IMR-90 (cell line): ENCODE measurements at regions not wholly inside any gene's neighbourhood (a gene's known extent, or its start where the extent isn't known, plus 50 kb on each side); places are given as distances from the start of the nearest gene placed in this dataset.

Source experiments
- ATAC-seq: fragments of 200-7000 bp; cut with Tn5 transposase; 2 replicates; pipeline ENCODE4 v1.9.1; 2020; ENCODE audit warnings: low read depth, mild to moderate bottlenecking, moderate library complexity
- BruUV-seq: library from RNA; stranded (reverse); fragments of 400-500 nt; replicated peaks from 2 replicates; lab custom pipeline; 2021; lab: Mats Ljungman, UMichigan
- CTCF ChIA-PET: fragments of 300-600 bp; formaldehyde crosslinking; extraction: SDS; loops from one replicate; lab custom pipeline; 2021; ENCODE audit warnings: antibody characterized with exemption; lab: Yijun Ruan, JAX
- POLR2A ChIA-PET: fragments of 300-600 bp; sonication (Branson Sonifier 250); formaldehyde crosslinking; loops from one replicate; lab custom pipeline; 2022; ENCODE audit warnings: antibody characterized with exemption; ENCODE audit not compliant: unreplicated experiment; lab: Charles Lee
- DNase-seq: peaks from one replicate; pipeline ENCODE4 v3.0.0; 2013
- H2AFZ ChIP-seq: replicated peaks from 2 replicates; pipeline ENCODE3; 2013; ENCODE audit warnings: low read length, mild to moderate bottlenecking; ENCODE audit not compliant: poor library complexity
- H2AK5ac ChIP-seq: 2 replicates; pipeline ENCODE4 v1.6.1; 2013; ENCODE audit warnings: low read depth, low read length, inconsistent platforms
- H2AK9ac ChIP-seq: replicated peaks from 2 replicates; pipeline ENCODE3; 2013; ENCODE audit warnings: mild to moderate bottlenecking, low read depth, low read length, moderate library complexity; ENCODE audit not compliant: poor library complexity
- H2BK120ac ChIP-seq: 2 replicates; pipeline ENCODE4 v1.6.1; 2013; ENCODE audit warnings: low read depth, low read length, inconsistent platforms
- H2BK15ac ChIP-seq: 3 replicates; pipeline ENCODE4 v1.6.1; 2013; ENCODE audit warnings: low read depth, low read length, inconsistent platforms
- H2BK20ac ChIP-seq: 2 replicates; pipeline ENCODE4 v1.6.1; 2013; ENCODE audit warnings: low read depth, mild to moderate bottlenecking, inconsistent platforms, low read length, moderate library complexity
- H2BK5ac ChIP-seq: 2 replicates; pipeline ENCODE4 v1.6.1; 2013; ENCODE audit warnings: mild to moderate bottlenecking, low read depth, low read length, inconsistent platforms; ENCODE audit not compliant: poor library complexity, severe bottlenecking
- H3K14ac ChIP-seq: replicated peaks from 2 replicates; pipeline ENCODE4 v1.6.1; 2013; ENCODE audit warnings: low read depth, low read length, inconsistent platforms
- H3K18ac ChIP-seq: 2 replicates; pipeline ENCODE4 v1.6.1; 2013; ENCODE audit warnings: low read depth, low read length, control low read depth
- H3K23ac ChIP-seq: 2 replicates; pipeline ENCODE4 v1.6.1; 2013; ENCODE audit warnings: low read depth, low read length, inconsistent platforms
- H3K27ac ChIP-seq: 2 replicates; pipeline ENCODE4 v1.5.1; 2013; ENCODE audit warnings: mild to moderate bottlenecking, control low read depth, low read length; ENCODE audit not compliant: insufficient read depth
- H3K27me3 ChIP-seq: 2 replicates; pipeline ENCODE4 v1.6.1; 2013; ENCODE audit warnings: low read length; ENCODE audit not compliant: control insufficient read depth, insufficient read depth
- H3K36me3 ChIP-seq: 2 replicates; pipeline ENCODE4 v1.6.1; 2013; ENCODE audit warnings: low read length, mixed read lengths; ENCODE audit not compliant: control insufficient read depth, insufficient read depth
- H3K4ac ChIP-seq: 2 replicates; pipeline ENCODE4 v1.6.1; 2013; ENCODE audit warnings: low read depth, low read length, inconsistent platforms
- H3K4me1 ChIP-seq: 2 replicates; pipeline ENCODE4 v1.6.1; 2013; ENCODE audit warnings: low read length, mixed read lengths; ENCODE audit not compliant: control insufficient read depth, insufficient read depth
- H3K4me2 ChIP-seq: 2 replicates; pipeline ENCODE4 v1.6.1; 2013; ENCODE audit warnings: low read depth, mild to moderate bottlenecking, control low read depth, low read length, moderate library complexity
- H3K4me3 ChIP-seq: 2 replicates; pipeline ENCODE4 v1.5.1; 2013; ENCODE audit warnings: low read depth, mild to moderate bottlenecking, control low read depth, low read length, moderate library complexity; ENCODE audit not compliant: insufficient read depth
- H3K56ac ChIP-seq: 2 replicates; pipeline ENCODE4 v1.6.1; 2013; ENCODE audit warnings: low read length, inconsistent platforms; ENCODE audit not compliant: insufficient read depth; ENCODE audit errors: extremely low read depth
- H3K79me1 ChIP-seq, 2 experiments: 2 replicates each; pipeline ENCODE4 v1.6.1; 2013; ENCODE audit warnings: low read length in 2 of 2, inconsistent platforms in 1 of 2, low read depth in 1 of 2
- H3K9ac ChIP-seq: 2 replicates; pipeline ENCODE4 v1.6.1; 2013; ENCODE audit warnings: low read depth, low read length, control low read depth
- H3K9me1 ChIP-seq: 2 replicates; pipeline ENCODE4 v1.6.1; 2013; ENCODE audit warnings: low read length, inconsistent platforms; ENCODE audit not compliant: insufficient read depth
- H3K9me3 ChIP-seq: 2 replicates; pipeline ENCODE4 v1.6.1; 2013; ENCODE audit warnings: low read length; ENCODE audit not compliant: control insufficient read depth, insufficient read depth
- H4K20me1 ChIP-seq: 2 replicates; pipeline ENCODE4 v1.6.1; 2013; ENCODE audit warnings: low read length, inconsistent platforms; ENCODE audit not compliant: insufficient read depth
- H4K5ac ChIP-seq: 2 replicates; pipeline ENCODE4 v1.6.1; 2013; ENCODE audit warnings: mild to moderate bottlenecking, low read depth, low read length, control low read depth
- H4K8ac ChIP-seq, 2 experiments: 2 replicates each; pipeline ENCODE4 v1.6.1; 2013; ENCODE audit warnings: low read depth in 2 of 2, low read length in 2 of 2, control low read depth in 1 of 2, inconsistent platforms in 1 of 2
- H4K91ac ChIP-seq: 2 replicates; pipeline ENCODE4 v1.6.1; 2013; ENCODE audit warnings: low read depth, low read length, inconsistent platforms; ENCODE audit not compliant: insufficient read depth
- CEBPB ChIP-seq: IDR thresholded peaks from 2 replicates; pipeline ENCODE4 v1.6.1; 2012; ENCODE audit warnings: low read depth, low read length, improper control_type of control experiment
- ELK1 ChIP-seq: fragments of 150-350 bp; IDR thresholded peaks from 2 replicates; pipeline ENCODE4 v1.6.1; 2016; ENCODE audit warnings: low read depth, mild to moderate bottlenecking, low read length, moderate library complexity, borderline replicate concordance
- MAFK ChIP-seq: IDR thresholded peaks from 2 replicates; pipeline ENCODE4 v1.6.1; 2012; ENCODE audit warnings: low read depth, low read length, improper control_type of control experiment
- MAZ ChIP-seq: IDR thresholded peaks from 2 replicates; pipeline ENCODE4 v1.6.1; 2012; ENCODE audit warnings: low read depth, mild to moderate bottlenecking, low read length, improper control_type of control experiment, moderate library complexity, borderline replicate concordance
- MXI1 ChIP-seq: IDR thresholded peaks from 2 replicates; pipeline ENCODE4 v1.6.1; 2012; ENCODE audit warnings: low read depth, mild to moderate bottlenecking, low read length, moderate library complexity, borderline replicate concordance
- NFE2L2 ChIP-seq: fragments of 150-350 bp; IDR thresholded peaks from 2 replicates; pipeline ENCODE4 v1.6.1; 2016; ENCODE audit warnings: low read depth, mild to moderate bottlenecking, low read length
- POLR2A ChIP-seq: IDR thresholded peaks from 2 replicates; pipeline ENCODE4 v1.6.1; 2012; ENCODE audit warnings: mild to moderate bottlenecking, low read depth, low read length
- RAD21 ChIP-seq: IDR thresholded peaks from 2 replicates; pipeline ENCODE4 v1.6.1; 2012; ENCODE audit warnings: low read length, improper control_type of control experiment
- SMC3 ChIP-seq: fragments of 150-350 bp; IDR thresholded peaks from 2 replicates; pipeline ENCODE4 v1.6.1; 2016; ENCODE audit warnings: low read depth, mild to moderate bottlenecking, antibody characterized with exemption, low read length, moderate library complexity
- WGBS, 2 experiments: methylation state at CpG; one replicate each; pipeline versions ENCODE4 v1.1.5 to v1.1.7; 2013; ENCODE audit warnings: missing lambda C conversion rate in 2 of 2; ENCODE audit not compliant: insufficient read length in 1 of 2; ENCODE audit errors: extremely low coverage in 2 of 2; 5-methylcytosine and 5-hydroxymethylcytosine counted together
- dilution Hi-C: fragments of 300-500 bp; cut with HindIII; formaldehyde crosslinking; loops from one replicate; pipeline ENCODE4 v1.14.3; 2018; ENCODE audit warnings: low sequenced_read_pairs; ENCODE audit not compliant: unreplicated experiment
- in situ Hi-C: fragments of 300-500 bp; cut with MboI; formaldehyde crosslinking; loops from 3 replicates; pipeline ENCODE4 v1.14.3; 2019; ENCODE audit warnings: low sequenced_read_pairs, inconsistent platforms, mixed read lengths
- intact Hi-C: fragments of 100-400 bp; cut with micrococcal nuclease; formaldehyde crosslinking; loops from 2 replicates; pipeline ENCODE4 v1.10.0; 2022

- dilution Hi-C loops (no loop called here), in situ Hi-C loops (no loop called here), intact Hi-C loops (no loop called here)
- no peak overlapping the region for H4K5ac ChIP-seq
- H2AFZ ChIP-seq, result no peak overlapping the region
- H3K9me3 ChIP-seq, result no peaks in the 10 kb centered on the region
- H3K4ac ChIP-seq, result no peak overlapping the region
- no peak overlapping the region for H2BK120ac ChIP-seq
- no peak overlapping the region for H3K18ac ChIP-seq
- H2BK15ac ChIP-seq, result no peak overlapping the region
- DNase-seq (no peak), ATAC-seq (no peak)
- WGBS, 2 experiments, result no CpG with 5 or more reads among the region's 1 CpG
- no peaks in the 10 kb centered on the region for H3K79me1 ChIP-seq
- ChIA-PET CTCF (no interaction called here), POLR2A (no interaction called here)
- H2AK9ac ChIP-seq, result no peak overlapping the region
- no peaks in the 10 kb centered on the region for H3K4me1 ChIP-seq
- H3K27ac ChIP-seq, result no peak overlapping the region
- BruUV-seq, result no TSS peak
- H2BK5ac ChIP-seq, result no peak overlapping the region
- no peak overlapping the region for H3K14ac ChIP-seq
- no peaks in the 10 kb centered on the region for H3K9me1 ChIP-seq
- no peak for TF ChIP-seq ELK1
- no peak for TF ChIP-seq MAFK
- no peak for TF ChIP-seq MAZ
- TF ChIP-seq NFE2L2, result no peak
- no peak for TF ChIP-seq POLR2A
- no peak for TF ChIP-seq RAD21
- no peak for TF ChIP-seq CEBPB
- TF ChIP-seq MXI1, result no peak
- TF ChIP-seq SMC3, result no peak
- no peak overlapping the region for H3K9ac ChIP-seq
- H3K4me3 ChIP-seq, result no peak overlapping the region
- H3K56ac ChIP-seq, result no peak overlapping the region
- no peaks in the 10 kb centered on the region for H4K20me1 ChIP-seq
- no peak overlapping the region for H3K23ac ChIP-seq
- no peaks in the 10 kb centered on the region; the same call in 1 of the 2 replicates for H3K27me3 ChIP-seq
- no peak overlapping the region for H3K4me2 ChIP-seq
- H2BK20ac ChIP-seq, result no peak overlapping the region
- H4K91ac ChIP-seq, result no peak overlapping the region
- no peaks in the 10 kb centered on the region for H3K36me3 ChIP-seq
- no peak overlapping the region for H4K8ac ChIP-seq
- no peak overlapping the region for H2AK5ac ChIP-seq
Measured at GRCh38 chr5:123856766-123857165, 344.8 kb downstream of the CSNK1G3 start.
